Body of pancreas (tissue), 4 donors: ENCODE measurements at regions not wholly inside any gene's neighbourhood (a gene's known extent, or its start where the extent isn't known, plus 50 kb on each side); places are given as distances from the start of the nearest gene placed in this dataset.

ENCODE experiments used
- ATAC-seq: fragments of 150-250 bp; one replicate; pipeline ENCODE4 v1.9.1; 2016
- DNase-seq, 4 donors: peaks; one replicate each; pipeline ENCODE4 v3.0.0-alpha.2; 2019
- H3K27ac ChIP-seq, 4 donors: fragments of 200-600 bp; sonication (generic); 1 replicate in 3 of 4; 2 replicates in 1 of 4; pipeline versions ENCODE4 v1.5.1 to v1.6.1; 2016 to 2019; ENCODE audit warnings: mild to moderate bottlenecking in 1 of 4, mixed read lengths in 1 of 4, moderate library complexity in 1 of 4
- H3K27me3 ChIP-seq, 2 donors: fragments of 200-600 bp; sonication (generic); one replicate each; pipeline ENCODE4 v1.6.0; 2016; ENCODE audit warnings: mild to moderate bottlenecking in 1 of 2
- H3K36me3 ChIP-seq, 2 donors: fragments of 200-600 bp; sonication (generic); replicated peaks in 1 of 2; 2 replicates each; pipeline ENCODE4 v1.5.1; 2016; ENCODE audit warnings: low read depth in 2 of 2; ENCODE audit not compliant: insufficient read depth in 1 of 2
- H3K4me1 ChIP-seq: fragments of 200-600 bp; sonication (generic); one replicate; pipeline ENCODE4 v1.6.0; 2016
- H3K4me3 ChIP-seq, 2 donors: fragments of 200-600 bp; sonication (generic); 1 replicate in 1 of 2; 2 replicates in 1 of 2; pipeline ENCODE4 v1.5.1; 2016 to 2019
- H3K9me3 ChIP-seq, 3 donors: fragments of 200-600 bp; sonication (generic); 1 replicate in 2 of 3; 2 replicates in 1 of 3; pipeline ENCODE4 v1.5.1; 2016
- POLR2A ChIP-seq, 3 donors: fragments of 450-650 bp; IDR thresholded peaks; one replicate each; pipeline ENCODE4 v1.6.1; 2016; ENCODE audit warnings: antibody characterized with exemption in 3 of 3, mild to moderate bottlenecking in 2 of 3
- WGBS, 2 donors: methylation state at CpG; one replicate each; pipeline ENCODE4 v1.1.5; 2017; 5-methylcytosine and 5-hydroxymethylcytosine counted together
- intact Hi-C: fragments of 100-400 bp; cut with DNase I; formaldehyde crosslinking; loops from one replicate; pipeline ENCODE4 v1.15.1; 2023
- TF ChIP-seq, protein P1 (sequence below), 7 experiments: fragments of 450-650 bp in 4 of 7; fragments of 200-600 bp in 3 of 7; sonication (generic) in 3 of 7; IDR thresholded peaks; one replicate each; pipeline ENCODE4 v1.5.1; 2016 to 2019; ENCODE audit warnings: antibody characterized with exemption in 7 of 7

DNA sequence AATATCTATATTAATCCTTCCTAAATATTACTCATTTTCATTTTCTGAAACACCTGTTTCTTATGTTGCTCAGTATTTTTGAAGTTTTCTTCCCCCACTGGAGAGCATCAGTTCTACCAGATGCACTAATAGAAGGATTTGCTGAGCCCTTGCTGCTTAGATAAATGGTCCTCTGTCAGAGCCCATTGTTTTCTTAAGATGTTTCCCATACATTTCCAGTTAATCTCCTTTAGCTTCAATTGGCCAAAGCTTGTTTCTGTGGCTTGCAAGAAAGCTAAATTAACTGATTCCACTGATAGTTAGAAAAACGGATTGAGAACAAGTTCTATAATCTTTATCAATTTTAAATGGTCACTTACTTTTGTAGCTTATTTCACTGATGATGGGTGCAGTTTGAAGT lies 1425.5 kb downstream of the PCDH18 start:
- H3K9me3 ChIP-seq, result no peaks in the 10 kb centered on the region
- no peak overlapping the region for H3K27ac ChIP-seq
- TF ChIP-seq, protein P1, sequence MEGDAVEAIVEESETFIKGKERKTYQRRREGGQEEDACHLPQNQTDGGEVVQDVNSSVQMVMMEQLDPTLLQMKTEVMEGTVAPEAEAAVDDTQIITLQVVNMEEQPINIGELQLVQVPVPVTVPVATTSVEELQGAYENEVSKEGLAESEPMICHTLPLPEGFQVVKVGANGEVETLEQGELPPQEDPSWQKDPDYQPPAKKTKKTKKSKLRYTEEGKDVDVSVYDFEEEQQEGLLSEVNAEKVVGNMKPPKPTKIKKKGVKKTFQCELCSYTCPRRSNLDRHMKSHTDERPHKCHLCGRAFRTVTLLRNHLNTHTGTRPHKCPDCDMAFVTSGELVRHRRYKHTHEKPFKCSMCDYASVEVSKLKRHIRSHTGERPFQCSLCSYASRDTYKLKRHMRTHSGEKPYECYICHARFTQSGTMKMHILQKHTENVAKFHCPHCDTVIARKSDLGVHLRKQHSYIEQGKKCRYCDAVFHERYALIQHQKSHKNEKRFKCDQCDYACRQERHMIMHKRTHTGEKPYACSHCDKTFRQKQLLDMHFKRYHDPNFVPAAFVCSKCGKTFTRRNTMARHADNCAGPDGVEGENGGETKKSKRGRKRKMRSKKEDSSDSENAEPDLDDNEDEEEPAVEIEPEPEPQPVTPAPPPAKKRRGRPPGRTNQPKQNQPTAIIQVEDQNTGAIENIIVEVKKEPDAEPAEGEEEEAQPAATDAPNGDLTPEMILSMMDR (IDR thresholded peaks at IDR 0.05), result no peak
- TF ChIP-seq POLR2A (IDR thresholded peaks at IDR 0.05), result no peak
- no peaks in the 10 kb centered on the region for H3K4me1 ChIP-seq
- no peaks in the 10 kb centered on the region for H3K27me3 ChIP-seq
- H3K36me3 ChIP-seq, result no peaks in the 10 kb centered on the region
- no peak for DNase-seq
- WGBS, 2 donors, result 17 to 22% methylated on average over 1 of the region's 1 CpG
- intact Hi-C loops, result no loop called here
- no peak overlapping the region for H3K4me3 ChIP-seq
- ATAC-seq, result no peak

GRCh38 chr4:136103616-136104015 lies 1428.7 kb downstream of the PCDH18 start:
- Histone ChIP-seq H3K9me3 (no peaks in the 10 kb centered on the region), H3K27me3 (no peaks in the 10 kb centered on the region), H3K36me3 (no peaks in the 10 kb centered on the region), H3K4me3 (no peak overlapping the region), H3K4me1 (no peaks in the 10 kb centered on the region), H3K27ac (no peak overlapping the region)
- DNase-seq (no peak), ATAC-seq (no peak)
- intact Hi-C loops, result no loop called here
- no peak for TF ChIP-seq POLR2A (IDR thresholded peaks at IDR 0.05)
- TF ChIP-seq, protein P1 (IDR thresholded peaks at IDR 0.05), result no peak
- 41 to 48% methylated on average over 4 of the region's 4 CpGs for WGBS, 2 donors

- no peaks in the 10 kb centered on the region for H3K27me3 ChIP-seq
- ATAC-seq (no peak), DNase-seq (no peak)
- H3K9me3 ChIP-seq, result no peaks in the 10 kb centered on the region
- no peak overlapping the region for H3K27ac ChIP-seq
- intact Hi-C loops, result no loop called here
- TF ChIP-seq, protein P1 (IDR thresholded peaks at IDR 0.05), result no peak
- no peak for TF ChIP-seq POLR2A (IDR thresholded peaks at IDR 0.05)
- 70 to 73% methylated on average over 4 of the region's 4 CpGs for WGBS, 2 donors
- no peak overlapping the region for H3K4me3 ChIP-seq
- H3K4me1 ChIP-seq, result no peaks in the 10 kb centered on the region
- H3K36me3 ChIP-seq, result no peaks in the 10 kb centered on the region
Observed at GRCh38 chr4:136097676-136098075, 1434.6 kb downstream of the PCDH18 start.

- Histone ChIP-seq H3K27me3 (no peaks in the 10 kb centered on the region), H3K27ac (no peak overlapping the region), H3K4me3 (no peak overlapping the region), H3K4me1 (no peaks in the 10 kb centered on the region), H3K36me3 (no peaks in the 10 kb centered on the region), H3K9me3 (no peaks in the 10 kb centered on the region)
- 73 to 75% methylated on average over 4 of the region's 4 CpGs for WGBS, 2 donors
- TF ChIP-seq POLR2A (IDR thresholded peaks at IDR 0.05), result no peak
- TF ChIP-seq, protein P1 (IDR thresholded peaks at IDR 0.05), result no peak
- intact Hi-C loops, result no loop called here
- ATAC-seq (no peak), DNase-seq (no peak)
Observed at GRCh38 chr4:136088211-136088867, 1444.0 kb downstream of the PCDH18 start.

DNA sequence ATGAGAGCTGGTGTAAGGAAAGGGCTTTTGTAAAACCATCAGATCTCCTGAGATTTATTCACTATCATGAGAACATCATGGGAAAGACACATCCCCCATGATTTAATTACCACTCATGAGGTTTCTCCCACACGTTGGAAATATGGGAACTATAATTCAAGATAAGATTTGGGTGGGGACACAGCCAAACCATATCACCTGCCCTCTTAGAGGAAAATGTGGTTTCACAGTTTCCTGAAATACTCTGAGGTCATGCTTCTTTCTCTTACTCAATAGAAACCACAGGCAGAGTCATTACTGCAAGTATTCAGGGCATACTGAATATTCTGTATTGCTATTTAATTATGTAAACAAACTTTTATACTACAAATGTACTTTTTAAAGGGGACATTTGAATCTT lies 1453.3 kb downstream of the PCDH18 start:
- DNase-seq, result no peak
- no peaks in the 10 kb centered on the region for H3K9me3 ChIP-seq
- H3K4me3 ChIP-seq, result no peak overlapping the region
- no peaks in the 10 kb centered on the region for H3K36me3 ChIP-seq
- intact Hi-C loops, result no loop called here
- TF ChIP-seq POLR2A (IDR thresholded peaks at IDR 0.05), result no peak
- TF ChIP-seq, protein P1 (IDR thresholded peaks at IDR 0.05), result no peak
- ATAC-seq, result no peak
- H3K27ac ChIP-seq, result no peak overlapping the region
- 14 to 21% methylated on average over 1 of the region's 1 CpG for WGBS, 2 donors
- no peaks in the 10 kb centered on the region for H3K27me3 ChIP-seq
- H3K4me1 ChIP-seq, result no peaks in the 10 kb centered on the region
